ENCODE measurements at regions not wholly inside any gene's neighbourhood (a gene's known extent, or its start where the extent isn't known, plus 50 kb on each side); places are given as distances from the start of the nearest gene placed in this dataset.
A peak's percentile ranks its signal among the peaks of the same experiment; 100 is the strongest.

- Mint-ChIP-seq H3K27me3 (ENCODE audit: low read depth) (peaks cover 27% of the 10 kb centered on the region), H3K4me1 (ENCODE audit: low read depth) (peaks cover 43% of the 10 kb centered on the region), H3K27ac (no peak overlapping the region), H3K4me3 (peak overlapping the region; percentile 35), H3K36me3 (ENCODE audit: low read depth) (no peaks in the 10 kb centered on the region), H3K9me3 (no peaks in the 10 kb centered on the region)
Measured at GRCh38 chr10:3420527-3421469, 248.2 kb upstream of the PITRM1 start.

- Mint-ChIP-seq H3K36me3 (ENCODE audit: low read depth) (no peaks in the 10 kb centered on the region), H3K4me3 (peak overlapping the region; percentile 35), H3K9me3 (no peaks in the 10 kb centered on the region), H3K4me1 (ENCODE audit: low read depth) (peaks cover 43% of the 10 kb centered on the region), H3K27ac (peak overlapping the region; percentile 38), H3K27me3 (ENCODE audit: low read depth) (peaks cover 27% of the 10 kb centered on the region)
Measured at GRCh38 chr10:3419719-3420495, 247.3 kb upstream of the PITRM1 start.

GRCh38 chr10:3418926-3419325 is 246.3 kb upstream of the PITRM1 start:
- Mint-ChIP-seq H3K27me3 (ENCODE audit: low read depth) (peaks cover 26% of the 10 kb centered on the region), H3K36me3 (ENCODE audit: low read depth) (no peaks in the 10 kb centered on the region), H3K4me3 (no peak overlapping the region), H3K27ac (no peak overlapping the region), H3K9me3 (no peaks in the 10 kb centered on the region), H3K4me1 (ENCODE audit: low read depth) (peaks cover 37% of the 10 kb centered on the region)

GRCh38 chr10:3418041-3418754 is 245.6 kb upstream of the PITRM1 start:
- no peak overlapping the region for H3K27ac Mint-ChIP-seq
- H3K4me1 Mint-ChIP-seq (ENCODE audit: low read depth): peaks cover 34% of the 10 kb centered on the region
- no peaks in the 10 kb centered on the region for H3K36me3 Mint-ChIP-seq (ENCODE audit: low read depth)
- H3K27me3 Mint-ChIP-seq (ENCODE audit: low read depth): peaks cover 25% of the 10 kb centered on the region
- H3K4me3 Mint-ChIP-seq: no peak overlapping the region
- H3K9me3 Mint-ChIP-seq: no peaks in the 10 kb centered on the region

- no peak overlapping the region for H3K4me3 Mint-ChIP-seq
- peaks cover 27% of the 10 kb centered on the region for H3K4me1 Mint-ChIP-seq (ENCODE audit: low read depth)
Measured at GRCh38 chr10:3417096-3417495, 244.5 kb upstream of the PITRM1 start.

GRCh38 chr10:3415878-3416605 is 243.5 kb upstream of the PITRM1 start:
- Mint-ChIP-seq H3K36me3 (ENCODE audit: low read depth) (no peaks in the 10 kb centered on the region), H3K27ac (no peak overlapping the region), H3K4me1 (ENCODE audit: low read depth) (peaks cover 22% of the 10 kb centered on the region), H3K9me3 (peaks cover 2% of the 10 kb centered on the region), H3K27me3 (ENCODE audit: low read depth) (peaks cover 26% of the 10 kb centered on the region), H3K4me3 (no peak overlapping the region)

More at GRCh38 chr10:3417096-3417495, 244.5 kb upstream of the PITRM1 start:
- H3K36me3 Mint-ChIP-seq (ENCODE audit: low read depth): no peaks in the 10 kb centered on the region
- no peaks in the 10 kb centered on the region for H3K9me3 Mint-ChIP-seq
- H3K27me3 Mint-ChIP-seq (ENCODE audit: low read depth): peaks cover 26% of the 10 kb centered on the region
- no peak overlapping the region for H3K27ac Mint-ChIP-seq

- peaks cover 6% of the 10 kb centered on the region for H3K9me3 Mint-ChIP-seq
- H3K27ac Mint-ChIP-seq: no peak overlapping the region
- H3K4me3 Mint-ChIP-seq: no peak overlapping the region
- peaks cover 22% of the 10 kb centered on the region for H3K27me3 Mint-ChIP-seq (ENCODE audit: low read depth)
- no peaks in the 10 kb centered on the region for H3K36me3 Mint-ChIP-seq (ENCODE audit: low read depth)
- H3K4me1 Mint-ChIP-seq (ENCODE audit: low read depth): peaks cover 14% of the 10 kb centered on the region
Measured at GRCh38 chr10:3415038-3415736, 242.6 kb upstream of the PITRM1 start.

GRCh38 chr10:3414667-3415023 is 242.1 kb upstream of the PITRM1 start:
- H3K9me3 Mint-ChIP-seq: peaks cover 6% of the 10 kb centered on the region
- no peak overlapping the region for H3K4me3 Mint-ChIP-seq
- H3K27ac Mint-ChIP-seq: no peak overlapping the region
- peaks cover 22% of the 10 kb centered on the region for H3K27me3 Mint-ChIP-seq (ENCODE audit: low read depth)
- H3K36me3 Mint-ChIP-seq (ENCODE audit: low read depth): no peaks in the 10 kb centered on the region
- H3K4me1 Mint-ChIP-seq (ENCODE audit: low read depth): peaks cover 9% of the 10 kb centered on the region

GRCh38 chr10:3413937-3414666 is 241.5 kb upstream of the PITRM1 start:
- H3K9me3 Mint-ChIP-seq: peaks cover 6% of the 10 kb centered on the region
- no peak overlapping the region for H3K4me3 Mint-ChIP-seq
- peaks cover 22% of the 10 kb centered on the region for H3K27me3 Mint-ChIP-seq (ENCODE audit: low read depth)
- peaks cover 4% of the 10 kb centered on the region for H3K4me1 Mint-ChIP-seq (ENCODE audit: low read depth)
- no peaks in the 10 kb centered on the region for H3K36me3 Mint-ChIP-seq (ENCODE audit: low read depth)
- no peak overlapping the region for H3K27ac Mint-ChIP-seq

GRCh38 chr10:3412646-3413045 is 240.1 kb upstream of the PITRM1 start:
- Mint-ChIP-seq H3K27me3 (ENCODE audit: low read depth) (peaks cover 11% of the 10 kb centered on the region), H3K4me1 (ENCODE audit: low read depth) (no peaks in the 10 kb centered on the region), H3K4me3 (no peak overlapping the region), H3K27ac (no peak overlapping the region), H3K36me3 (ENCODE audit: low read depth) (no peaks in the 10 kb centered on the region), H3K9me3 (peaks cover 6% of the 10 kb centered on the region)

GRCh38 chr10:3412071-3412582 is 239.5 kb upstream of the PITRM1 start:
- Mint-ChIP-seq H3K36me3 (ENCODE audit: low read depth) (no peaks in the 10 kb centered on the region), H3K27me3 (ENCODE audit: low read depth) (peaks cover 11% of the 10 kb centered on the region), H3K4me3 (no peak overlapping the region), H3K27ac (no peak overlapping the region), H3K4me1 (ENCODE audit: low read depth) (no peaks in the 10 kb centered on the region), H3K9me3 (peaks cover 6% of the 10 kb centered on the region)

GRCh38 chr10:3411044-3411443 is 238.5 kb upstream of the PITRM1 start:
- Mint-ChIP-seq H3K27me3 (ENCODE audit: low read depth) (peaks cover 11% of the 10 kb centered on the region), H3K9me3 (peaks cover 6% of the 10 kb centered on the region), H3K4me3 (no peak overlapping the region), H3K27ac (no peak overlapping the region), H3K36me3 (ENCODE audit: low read depth) (no peaks in the 10 kb centered on the region), H3K4me1 (ENCODE audit: low read depth) (no peaks in the 10 kb centered on the region)

- no peaks in the 10 kb centered on the region for H3K4me1 Mint-ChIP-seq (ENCODE audit: low read depth)
- peaks cover 6% of the 10 kb centered on the region for H3K9me3 Mint-ChIP-seq
- peaks cover 11% of the 10 kb centered on the region for H3K27me3 Mint-ChIP-seq (ENCODE audit: low read depth)
- H3K27ac Mint-ChIP-seq: no peak overlapping the region
- no peak overlapping the region for H3K4me3 Mint-ChIP-seq
- no peaks in the 10 kb centered on the region for H3K36me3 Mint-ChIP-seq (ENCODE audit: low read depth)
Measured at GRCh38 chr10:3409928-3410327, 237.3 kb upstream of the PITRM1 start.
